ENCODE measurements at regions not wholly inside any gene's neighbourhood (a gene's known extent, or its start where the extent isn't known, plus 50 kb on each side); places are given as distances from the start of the nearest gene placed in this dataset.

DNA sequence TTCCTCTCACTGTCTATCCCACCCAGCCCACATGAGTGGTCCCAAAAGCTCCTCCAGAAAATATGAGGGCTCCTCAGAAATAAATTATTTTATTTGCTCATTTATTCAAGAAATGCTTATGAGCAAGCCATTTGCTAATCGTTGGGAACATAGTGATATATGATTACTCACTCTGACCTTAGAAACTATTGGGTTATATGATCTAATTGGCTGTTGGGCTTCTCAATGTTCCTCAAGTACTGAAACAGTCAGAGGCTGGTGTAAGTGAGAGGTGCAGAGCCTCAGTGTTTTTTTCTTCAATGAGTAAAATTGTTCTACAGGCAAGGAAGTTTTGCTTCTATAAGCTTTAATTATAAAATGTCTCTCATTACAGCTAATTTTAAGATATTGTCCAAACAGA is 893.8 kb upstream of the INTU start:
- TF ChIP-seq CTCF (IDR thresholded peaks at IDR 0.05), result no peak
- TF ChIP-seq POLR2A (IDR thresholded peaks at IDR 0.05), result no peak

All from lower leg skin (tissue), 3 donors.